Panc1 (cell line): ENCODE measurements at regions not wholly inside any gene's neighbourhood (a gene's known extent, or its start where the extent isn't known, plus 50 kb on each side); places are given as distances from the start of the nearest gene placed in this dataset.

ENCODE experiments used
- ATAC-seq: fragments of 200-7000 bp; cut with Tn5 transposase; 2 replicates; pipeline ENCODE4 v1.9.1; 2020; ENCODE audit warnings: mild to moderate bottlenecking, moderate library complexity
- BruUV-seq: library from RNA; stranded (reverse); fragments of 400-500 nt; replicated peaks from 2 replicates; lab custom pipeline; 2021; lab: Mats Ljungman, UMichigan
- CTCF ChIA-PET: fragments of 300-600 bp; sonication (Branson Sonifier 250); formaldehyde crosslinking; loops from one replicate; lab custom pipeline; 2022; ENCODE audit warnings: antibody characterized with exemption; lab: Charles Lee
- POLR2A ChIA-PET: fragments of 300-600 bp; sonication (Branson Sonifier 250); formaldehyde crosslinking; loops from one replicate; lab custom pipeline; 2022; ENCODE audit warnings: antibody characterized with exemption; lab: Charles Lee
- DNase-seq: peaks from one replicate; pipeline ENCODE4 v3.0.0-alpha.2; 2010; ENCODE audit warnings: low read depth, low spot score
- H3K27ac ChIP-seq: 2 replicates; pipeline ENCODE4 v1.5.1; 2011; ENCODE audit warnings: mild to moderate bottlenecking, low read length, inconsistent platforms
- H3K27me3 ChIP-seq: fragments of 200-500 bp; sonication (Bioruptor generic); 2 replicates; pipeline ENCODE4 v1.6.0; 2014; ENCODE audit warnings: low read length, inconsistent platforms; ENCODE audit not compliant: control insufficient read depth, insufficient read depth
- H3K36me3 ChIP-seq: fragments of 200-500 bp; sonication (Bioruptor generic); 2 replicates; pipeline ENCODE4 v1.5.1; 2014; ENCODE audit warnings: inconsistent platforms, mild to moderate bottlenecking, low read length, moderate library complexity; ENCODE audit not compliant: control insufficient read depth, insufficient read depth
- H3K4me1 ChIP-seq: 2 replicates; pipeline ENCODE4 v1.5.1; 2011; ENCODE audit warnings: inconsistent platforms, mild to moderate bottlenecking, low read length, moderate library complexity; ENCODE audit not compliant: control insufficient read depth, insufficient read depth
- H3K4me3 ChIP-seq, 2 experiments: 2 replicates each; pipeline ENCODE4 v1.5.1; 2011 to 2012; ENCODE audit warnings: low read depth in 2 of 2, low read length in 2 of 2, mild to moderate bottlenecking in 2 of 2, inconsistent platforms in 1 of 2, moderate library complexity in 1 of 2
- H3K9me3 ChIP-seq: fragments of 200-500 bp; sonication (Bioruptor generic); 2 replicates; pipeline ENCODE4 v1.5.1; 2014; ENCODE audit warnings: low read depth, mild to moderate bottlenecking, inconsistent platforms, low read length, moderate library complexity; ENCODE audit not compliant: control insufficient read depth, insufficient read depth
- CTCF ChIP-seq: fragments of 450-650 bp; IDR thresholded peaks from 2 replicates; pipeline ENCODE4 v1.5.1; 2017; ENCODE audit warnings: mild to moderate bottlenecking
- POLR2AphosphoS5 ChIP-seq: IDR thresholded peaks from 2 replicates; pipeline ENCODE4 v1.6.1; 2012; ENCODE audit warnings: mild to moderate bottlenecking, low read depth, low read length, moderate library complexity
- REST ChIP-seq, 2 experiments: IDR thresholded peaks; 2 replicates each; pipeline ENCODE4 v1.6.1; 2011 to 2012; ENCODE audit warnings: low read depth in 2 of 2, control low read depth in 1 of 2, low read length in 1 of 2, mild to moderate bottlenecking in 1 of 2, moderate library complexity in 1 of 2; ENCODE audit not compliant: insufficient read depth in 1 of 2
- SIN3A ChIP-seq: IDR thresholded peaks from 2 replicates; pipeline ENCODE4 v1.6.1; 2012; ENCODE audit warnings: low read depth, mild to moderate bottlenecking, low read length, moderate library complexity, borderline replicate concordance; ENCODE audit not compliant: insufficient read depth
- TCF7L2 ChIP-seq: IDR thresholded peaks from 2 replicates; pipeline ENCODE4 v1.6.1; 2011; ENCODE audit warnings: mild to moderate bottlenecking, low read depth, low read length, inconsistent platforms
- in situ Hi-C: cut with HindIII; loops from 2 replicates; pipeline ENCODE4 v1.10.0; 2016; ENCODE audit warnings: low sequenced_read_pairs, low pct_unique_long_range_greater_than_20kb
- intact Hi-C: fragments of 100-400 bp; cut with micrococcal nuclease; formaldehyde crosslinking; loops from one replicate; pipeline ENCODE4 v1.10.0; 2022; ENCODE audit not compliant: unreplicated experiment

GRCh38 chrX:82161195-82161594 lies 959.3 kb downstream of the SH3BGRL start:
- no peak for DNase-seq
- in situ Hi-C loops: no loop called here
- no peak for ATAC-seq
- no peaks in the 10 kb centered on the region for H3K36me3 ChIP-seq
- no peaks in the 10 kb centered on the region for H3K9me3 ChIP-seq
- no peaks in the 10 kb centered on the region for H3K4me1 ChIP-seq
- POLR2A ChIA-PET: no interaction called here
- H3K4me3 ChIP-seq: no peak overlapping the region
- CTCF ChIA-PET: no interaction called here
- no peak overlapping the region for H3K27ac ChIP-seq
- no peak for TF ChIP-seq SIN3A
- TF ChIP-seq TCF7L2: no peak
- TF ChIP-seq CTCF: no peak
- TF ChIP-seq REST (IDR thresholded peaks at IDR 0.05; ENCODE audit: insufficient read depth in 1 of 2, low read depth in 2 of 2, low read length in 1 of 2): no peak
- TF ChIP-seq POLR2AphosphoS5: no peak
- H3K27me3 ChIP-seq: no peaks in the 10 kb centered on the region
- intact Hi-C loops: no loop called here
- no TSS peak for BruUV-seq

- TF ChIP-seq TCF7L2: no peak
- TF ChIP-seq REST (IDR thresholded peaks at IDR 0.05; ENCODE audit: insufficient read depth in 1 of 2, low read depth in 2 of 2, low read length in 1 of 2): no peak
- TF ChIP-seq POLR2AphosphoS5: no peak
- no peak for TF ChIP-seq CTCF
- no peak for TF ChIP-seq SIN3A
- Histone ChIP-seq H3K4me1 (no peaks in the 10 kb centered on the region), H3K4me3 (no peak overlapping the region), H3K36me3 (no peaks in the 10 kb centered on the region), H3K27ac (no peak overlapping the region), H3K9me3 (no peaks in the 10 kb centered on the region), H3K27me3 (no peaks in the 10 kb centered on the region)
- CTCF ChIA-PET: no interaction called here
- in situ Hi-C loops (no loop called here), intact Hi-C loops (no loop called here)
- DNase-seq (no peak), ATAC-seq (no peak)
- BruUV-seq: no TSS peak
- POLR2A ChIA-PET: no interaction called here
Measured at GRCh38 chrX:82163701-82164100, 961.8 kb downstream of the SH3BGRL start.
